ENCODE measurements at regions not wholly inside any gene's neighbourhood (a gene's known extent, or its start where the extent isn't known, plus 50 kb on each side); places are given as distances from the start of the nearest gene placed in this dataset.
A peak's percentile ranks its signal among the peaks of the same experiment; 100 is the strongest.
"Not testable (repeated sequence)": the region's sequence is repeated elsewhere in the genome, so short reads cannot be mapped to it uniquely, and the experiment has no call there.

DNA sequence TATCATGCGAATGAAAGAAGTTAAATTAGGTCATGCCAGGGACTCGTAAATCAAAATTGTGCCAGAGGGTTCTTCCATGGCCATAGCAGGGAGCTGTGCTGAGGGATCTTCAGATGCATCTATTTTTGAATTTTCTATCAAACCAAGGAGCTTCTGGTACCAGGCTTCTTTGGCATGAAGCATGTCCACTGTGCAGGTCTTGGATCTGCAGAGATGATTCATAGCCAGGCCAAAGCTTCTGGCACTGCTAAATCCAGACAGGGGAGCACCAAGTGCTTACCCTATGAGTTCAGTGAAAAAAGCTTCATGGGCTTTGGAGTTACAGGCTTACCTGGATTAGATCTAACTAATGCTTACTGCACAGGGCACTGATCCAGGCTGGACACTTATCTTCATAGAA lies 154.2 kb upstream of the DAB1 start:
- DNase-seq (ENCODE audit: low spot score): no peak

DNA sequence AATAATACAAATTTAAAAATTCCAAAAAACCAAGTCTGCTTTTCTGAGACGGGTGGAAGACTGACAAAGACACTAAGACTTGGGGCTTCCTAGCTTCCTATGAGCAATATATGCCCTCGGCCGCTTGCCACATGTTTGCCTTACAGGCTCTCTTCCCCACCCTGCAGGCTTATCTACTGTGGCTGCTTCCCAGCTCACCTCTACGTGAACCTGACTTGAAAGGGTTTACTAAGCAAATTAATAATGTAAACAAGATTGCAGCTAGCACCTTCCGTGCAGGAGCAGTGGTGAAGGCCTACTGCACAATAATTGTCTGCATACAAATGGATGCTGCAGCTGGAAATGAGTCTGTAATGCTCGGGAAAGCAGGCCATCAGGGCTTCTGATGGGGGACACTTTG lies 152.9 kb upstream of the DAB1 start:
- DNase-seq (ENCODE audit: low spot score): peak; percentile 79

DNA sequence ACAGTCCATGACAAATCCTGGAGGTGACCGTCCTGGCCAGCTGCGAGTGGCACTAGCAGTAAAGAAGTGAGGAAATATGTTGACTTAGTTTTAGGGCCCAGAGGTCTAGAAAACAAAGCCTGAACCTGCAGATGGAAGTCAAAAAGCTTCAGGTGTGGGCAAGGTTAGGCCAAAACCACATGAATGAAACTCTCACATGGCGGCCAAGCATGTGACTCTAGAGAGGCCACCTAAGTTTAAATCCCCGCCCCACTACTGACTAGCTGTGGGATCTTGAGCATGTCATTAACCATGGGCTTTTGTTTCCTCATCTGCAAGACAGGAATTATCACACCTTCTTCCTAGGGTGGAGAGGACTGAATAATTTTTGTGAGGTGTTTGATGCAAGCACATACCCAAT lies 148.2 kb upstream of the DAB1 start:
- DNase-seq (ENCODE audit: low spot score): no peak

DNA sequence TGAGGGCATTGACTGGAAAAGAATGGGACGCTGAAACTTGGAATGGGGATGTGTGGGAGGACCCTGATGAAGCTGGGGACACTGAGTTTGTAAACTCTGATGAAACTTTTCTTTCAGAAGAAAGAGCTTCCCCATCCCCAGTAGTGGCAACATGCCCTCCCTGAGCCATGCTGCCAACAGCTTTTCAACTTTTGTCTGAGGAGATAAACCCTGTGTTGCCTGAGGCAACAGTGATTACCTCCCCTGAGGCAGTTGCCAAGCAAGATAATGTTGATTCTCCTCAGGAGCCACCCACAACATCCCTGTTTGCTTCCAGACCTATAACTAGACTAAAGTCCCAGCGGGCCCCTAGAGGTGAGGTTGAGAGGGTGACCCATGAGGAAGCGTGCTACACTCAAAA lies 134.2 kb upstream of the DAB1 start:
- DNase-seq (ENCODE audit: low spot score): not testable (repeated sequence)

DNA sequence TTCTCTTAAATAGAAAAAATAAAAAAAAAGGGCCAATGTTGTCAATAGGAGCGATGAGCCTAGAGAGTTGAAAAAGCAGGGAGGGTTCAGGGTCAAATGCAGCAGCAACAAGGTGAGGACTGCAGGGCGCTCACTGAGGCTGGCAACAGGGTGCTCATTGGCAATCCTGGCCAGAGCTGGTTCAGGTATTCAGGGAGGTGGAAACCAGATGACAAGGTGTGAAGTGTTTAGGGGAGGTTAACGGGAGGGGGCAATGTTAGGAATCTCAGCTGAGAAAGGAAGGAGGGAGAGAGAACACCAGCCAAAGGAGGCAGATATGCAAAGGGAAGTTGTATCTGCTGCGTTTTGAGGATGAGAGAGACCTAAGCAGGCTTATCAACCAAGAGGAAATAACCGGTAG lies 129.8 kb upstream of the DAB1 start:
- DNase-seq (ENCODE audit: low spot score): no peak

DNA sequence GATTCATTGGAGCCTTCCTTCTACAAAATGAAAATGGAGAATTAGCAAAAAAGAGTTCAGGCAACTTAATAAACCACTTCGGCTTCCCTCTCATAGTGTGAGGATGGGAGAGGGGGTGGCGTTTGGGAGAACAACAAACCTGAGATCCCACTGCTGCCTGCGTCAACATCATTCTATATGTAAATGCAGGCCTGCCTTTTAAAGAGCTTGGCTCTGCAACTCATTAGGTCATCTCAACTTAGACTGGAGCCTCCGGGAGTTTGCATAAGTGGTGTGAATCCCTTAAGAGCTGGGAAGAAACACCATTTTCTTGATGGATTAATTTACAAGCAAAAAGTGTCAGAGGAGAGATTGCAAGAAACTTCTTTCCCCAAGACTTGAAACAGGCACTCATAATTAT lies 127.6 kb upstream of the DAB1 start:
- DNase-seq (ENCODE audit: low spot score): no peak

DNA sequence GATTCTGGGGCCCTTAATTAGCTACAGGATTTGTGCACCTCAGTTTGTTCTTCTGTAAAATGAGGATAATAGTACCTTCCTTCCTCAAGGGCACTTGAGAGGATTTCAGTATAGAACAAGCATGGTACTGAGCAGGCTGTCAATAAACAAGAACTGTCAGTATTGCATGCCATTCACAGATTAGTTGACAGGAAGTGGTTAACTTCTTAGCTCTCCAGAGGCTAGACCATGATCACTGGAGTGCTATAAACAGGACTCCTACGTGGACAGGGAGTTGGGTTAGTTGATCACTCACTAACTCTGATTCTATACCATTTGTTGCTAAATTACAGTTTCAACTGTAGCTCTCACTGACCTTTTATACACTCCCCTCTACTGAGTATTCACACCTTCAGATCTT lies 126.2 kb upstream of the DAB1 start:
- DNase-seq (ENCODE audit: low spot score): no peak

DNA sequence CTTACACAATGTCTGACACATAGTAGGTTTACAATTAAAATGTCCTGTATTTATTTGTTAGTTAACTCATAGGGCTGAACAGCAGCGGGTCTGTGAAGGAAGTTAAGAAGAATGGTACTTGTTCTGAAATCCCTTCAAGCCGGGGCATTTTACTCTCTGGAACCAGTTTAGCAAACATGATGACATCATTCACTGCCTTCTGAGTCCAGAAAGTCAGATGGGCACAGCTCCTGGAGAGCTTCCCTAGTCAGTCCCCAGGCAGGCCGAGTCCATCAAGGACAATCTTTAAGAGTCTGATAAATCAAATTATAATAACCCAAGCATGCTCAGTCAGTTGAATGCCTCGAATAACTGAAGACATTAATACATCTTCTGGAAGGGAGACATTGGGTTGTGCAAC lies 125.4 kb upstream of the DAB1 start:
- no peak for DNase-seq (ENCODE audit: low spot score)

DNA sequence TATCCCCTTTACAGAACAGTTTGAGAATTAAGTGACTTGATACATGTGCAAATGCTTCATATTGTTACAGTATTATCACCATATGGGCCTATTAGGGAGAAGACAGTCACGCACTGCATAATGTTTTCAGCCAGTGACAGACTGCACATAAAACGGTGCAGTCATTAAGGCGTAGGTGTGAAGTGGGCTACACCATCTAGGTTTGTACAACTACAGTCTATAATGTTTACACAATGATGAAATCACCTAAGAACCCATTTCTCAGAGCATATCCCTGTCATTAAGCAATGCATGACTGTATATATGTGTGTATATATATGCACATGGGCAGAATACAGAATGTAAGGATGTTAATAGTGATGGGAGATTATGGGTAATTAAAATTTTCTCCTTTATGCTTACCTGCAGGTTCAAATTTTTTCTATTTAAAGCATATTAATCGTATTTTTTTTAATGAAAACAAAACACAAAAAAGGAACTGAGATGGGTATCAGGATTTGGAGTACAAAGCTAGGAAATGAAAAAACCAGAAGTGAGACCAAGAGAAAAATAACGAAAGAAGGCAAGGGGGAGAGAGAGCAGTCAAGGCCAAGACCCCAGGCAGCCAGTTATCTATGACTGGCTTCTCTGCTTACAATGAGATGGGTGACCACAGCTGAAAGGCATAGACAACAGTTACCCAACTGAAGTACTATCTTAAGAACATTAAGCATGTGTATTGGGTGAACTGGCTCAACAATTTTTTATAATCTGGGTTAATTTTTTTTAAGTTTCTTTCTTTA lies 122.9 kb upstream of the DAB1 start:
- DNase-seq (ENCODE audit: low spot score): no peak

DNA sequence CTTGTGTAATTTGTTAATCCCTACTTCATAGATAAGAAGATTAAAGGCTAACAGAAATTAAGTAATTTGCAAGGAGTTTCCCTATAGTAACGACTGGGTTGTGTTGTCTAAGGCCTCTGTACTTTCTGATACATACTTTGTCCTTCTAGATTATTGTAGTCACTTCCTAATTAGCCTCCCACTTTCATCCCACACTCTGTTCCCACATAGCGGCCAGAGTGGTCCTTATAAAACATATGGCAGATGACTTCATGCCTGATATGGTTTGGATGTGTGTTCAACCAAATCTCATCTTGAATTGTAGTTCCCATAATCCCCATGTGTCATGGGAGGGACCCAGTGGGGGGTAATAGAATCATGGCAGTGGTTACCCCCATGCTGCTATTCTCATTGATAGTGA lies 120.5 kb upstream of the DAB1 start:
- DNase-seq (ENCODE audit: low spot score): no peak

DNA sequence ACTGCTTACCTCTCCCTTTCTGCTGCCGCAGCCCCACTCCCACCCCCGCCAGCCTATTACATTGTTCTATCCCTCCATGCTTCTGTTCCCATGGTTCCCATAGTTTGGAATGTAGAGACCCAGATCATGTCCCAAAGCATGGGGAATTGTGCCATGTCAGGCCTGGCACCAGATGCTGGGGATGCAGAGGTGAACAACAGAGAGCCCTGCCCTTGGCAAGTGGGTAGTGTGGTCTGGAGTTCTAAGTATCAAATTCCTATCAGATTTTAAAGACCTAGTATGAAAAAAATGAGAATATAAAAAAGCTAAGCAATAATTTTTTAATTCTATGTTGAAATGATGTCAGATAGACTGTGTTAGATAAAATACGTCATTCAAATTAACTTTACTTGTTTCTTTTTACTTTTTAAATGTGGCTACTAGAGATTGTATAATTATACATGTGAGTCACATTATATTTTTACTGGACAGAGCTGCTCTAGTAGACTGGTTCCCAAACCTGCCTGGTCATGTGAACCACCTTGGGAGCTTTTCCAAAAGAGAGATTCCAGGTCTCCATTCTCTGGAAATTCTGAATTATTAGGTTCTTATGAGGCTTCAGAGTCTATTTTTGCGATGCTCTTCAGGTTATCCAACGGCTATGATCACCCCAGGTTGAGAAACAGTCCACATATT lies 113.0 kb upstream of the DAB1 start:
- DNase-seq (ENCODE audit: low spot score): no peak

DNA sequence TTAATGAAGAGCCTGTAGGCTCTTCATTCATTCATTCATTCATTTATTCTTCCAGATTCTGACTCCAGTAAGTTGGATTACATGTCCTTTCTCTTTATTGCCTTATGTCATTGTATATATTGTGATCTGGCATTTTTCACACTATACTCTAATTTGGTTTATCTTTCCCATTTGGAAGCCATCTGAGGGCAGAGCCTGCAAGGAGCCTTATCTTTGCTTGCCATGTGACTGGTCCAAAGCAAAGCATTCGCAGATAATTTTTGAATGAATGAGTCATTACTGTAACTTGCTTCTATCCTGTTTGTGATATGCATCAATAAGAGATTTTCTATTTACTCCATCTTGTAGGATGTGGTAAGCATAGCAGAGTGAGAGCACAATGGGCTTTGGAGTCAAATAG lies 108.4 kb upstream of the DAB1 start:
- DNase-seq (ENCODE audit: low spot score): no peak

DNA sequence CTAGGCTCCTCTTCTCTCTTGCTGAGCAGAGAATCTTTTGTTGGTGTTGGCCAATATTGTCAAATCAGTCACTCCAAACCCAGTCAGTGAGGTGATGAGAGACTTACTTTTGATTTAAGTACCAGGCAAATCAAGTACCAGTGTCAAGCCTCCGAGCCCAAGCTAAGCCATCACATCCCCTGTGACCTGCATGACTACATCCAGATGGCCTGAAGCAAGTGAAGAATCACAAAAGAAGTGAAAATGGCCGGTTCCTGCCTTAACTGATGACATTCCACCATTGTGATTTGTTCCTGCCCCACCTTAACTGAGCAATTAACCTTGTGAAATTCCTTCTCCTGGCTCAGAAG lies 107.0 kb upstream of the DAB1 start:
- DNase-seq (ENCODE audit: low spot score): not testable (repeated sequence)

DNA sequence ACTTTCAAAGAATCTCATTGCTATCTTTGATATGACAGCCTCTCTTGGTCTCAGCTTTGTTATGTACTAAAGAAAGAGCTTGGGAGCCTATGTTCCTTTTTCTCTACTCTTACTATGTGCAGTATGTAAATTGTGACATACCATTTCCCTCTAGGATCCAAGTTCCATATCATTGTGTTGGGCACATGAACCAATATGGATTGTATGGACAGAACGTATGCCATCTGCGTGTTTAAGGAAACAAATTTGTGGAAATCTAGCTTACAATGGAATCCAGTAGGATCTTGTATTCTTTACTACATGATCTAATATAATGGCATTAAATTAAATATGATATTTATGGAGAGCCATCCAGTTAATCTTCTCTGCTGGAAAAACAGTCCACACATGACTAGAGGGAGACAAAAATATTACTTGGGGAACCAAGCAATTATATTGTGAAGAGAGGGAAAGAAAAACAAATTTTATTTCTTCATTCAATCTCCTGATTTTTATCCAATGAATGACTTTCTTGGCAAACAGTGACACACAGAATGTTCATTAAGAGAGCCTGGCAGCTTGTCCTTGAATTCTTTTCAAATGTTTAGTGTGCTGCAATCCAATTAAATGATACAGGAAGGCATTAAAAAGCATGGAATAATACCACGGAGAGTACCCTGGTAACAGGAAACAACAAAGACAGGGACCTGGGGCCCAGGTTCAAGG lies 106.5 kb upstream of the DAB1 start:
- DNase-seq (ENCODE audit: low spot score): no peak

DNA sequence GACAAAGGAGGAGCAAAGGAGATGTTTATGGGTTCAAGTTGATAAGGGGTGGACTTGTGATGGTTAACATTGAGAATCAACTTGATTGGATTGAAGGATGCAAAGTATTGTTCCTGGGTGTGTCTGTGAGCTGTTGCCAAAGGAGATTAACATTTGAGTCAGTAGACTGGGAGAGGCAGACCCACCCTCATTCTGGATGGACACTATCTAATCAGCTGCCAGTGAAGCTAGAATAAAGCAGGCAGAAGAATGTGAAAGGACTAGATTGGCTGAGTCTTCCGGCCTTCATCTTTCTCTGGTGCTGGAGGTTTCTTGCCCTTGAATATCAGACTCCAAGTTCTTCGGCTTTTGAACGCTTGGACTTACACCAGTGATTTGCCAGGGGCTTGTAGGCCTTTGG lies 98.7 kb upstream of the DAB1 start:
- no peak for DNase-seq (ENCODE audit: low spot score)

DNA sequence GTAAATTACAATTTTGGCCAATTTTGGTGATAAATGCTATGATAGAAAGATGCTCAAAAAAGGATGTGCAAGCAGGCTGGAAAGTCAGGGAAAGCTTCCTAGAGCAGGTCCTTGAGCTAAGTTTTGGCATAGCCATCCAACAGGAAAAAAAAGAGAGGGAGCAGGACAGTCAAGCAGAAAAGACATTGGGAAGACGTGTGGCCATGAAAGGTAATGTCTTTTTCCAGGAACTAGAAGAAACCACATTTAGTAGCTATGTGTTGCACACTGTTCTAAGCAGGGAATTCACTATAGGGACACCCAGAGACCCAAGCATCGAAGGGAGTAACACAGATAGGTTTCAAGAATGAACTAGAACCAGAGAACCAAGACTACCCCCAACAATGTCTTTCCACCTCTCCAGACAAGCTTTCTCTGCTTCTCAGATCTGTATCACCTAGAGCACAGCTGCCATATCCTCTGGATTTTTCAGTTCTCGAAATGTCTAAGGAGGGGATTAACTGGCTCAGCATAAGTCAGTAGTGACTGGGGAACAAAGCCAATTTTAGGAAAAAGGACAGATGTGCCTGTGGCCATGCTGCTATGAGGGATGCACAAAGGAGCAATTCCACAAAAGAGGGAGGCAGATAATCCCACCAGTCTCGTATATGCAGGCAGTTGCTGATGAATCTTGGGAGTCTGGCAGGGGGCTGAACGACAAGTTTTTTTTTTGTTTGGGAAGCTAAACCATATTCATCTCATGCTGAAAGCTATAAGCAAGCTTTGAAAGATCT lies 97.1 kb upstream of the DAB1 start:
- no peak for DNase-seq (ENCODE audit: low spot score)

DNA sequence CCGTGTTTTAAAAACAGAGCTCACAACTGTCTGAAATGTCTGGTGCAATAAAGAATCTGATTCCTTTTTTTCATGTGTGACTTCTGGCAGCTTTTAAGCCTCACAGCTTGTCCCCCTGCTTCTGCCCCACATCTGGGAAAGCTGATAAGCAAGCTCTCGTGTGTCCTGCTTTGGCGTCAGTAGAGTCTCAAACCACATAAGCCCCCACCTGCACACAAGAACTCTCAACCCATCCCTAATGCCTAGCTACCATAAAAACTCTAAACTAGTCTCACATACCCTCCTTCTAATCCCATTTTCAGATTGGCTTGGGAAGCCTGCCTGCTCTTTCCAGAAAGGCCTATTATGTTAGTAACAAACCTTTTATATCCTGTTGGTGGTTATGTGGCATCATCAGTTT lies 94.6 kb upstream of the DAB1 start:
- DNase-seq (ENCODE audit: low spot score): no peak

DNA sequence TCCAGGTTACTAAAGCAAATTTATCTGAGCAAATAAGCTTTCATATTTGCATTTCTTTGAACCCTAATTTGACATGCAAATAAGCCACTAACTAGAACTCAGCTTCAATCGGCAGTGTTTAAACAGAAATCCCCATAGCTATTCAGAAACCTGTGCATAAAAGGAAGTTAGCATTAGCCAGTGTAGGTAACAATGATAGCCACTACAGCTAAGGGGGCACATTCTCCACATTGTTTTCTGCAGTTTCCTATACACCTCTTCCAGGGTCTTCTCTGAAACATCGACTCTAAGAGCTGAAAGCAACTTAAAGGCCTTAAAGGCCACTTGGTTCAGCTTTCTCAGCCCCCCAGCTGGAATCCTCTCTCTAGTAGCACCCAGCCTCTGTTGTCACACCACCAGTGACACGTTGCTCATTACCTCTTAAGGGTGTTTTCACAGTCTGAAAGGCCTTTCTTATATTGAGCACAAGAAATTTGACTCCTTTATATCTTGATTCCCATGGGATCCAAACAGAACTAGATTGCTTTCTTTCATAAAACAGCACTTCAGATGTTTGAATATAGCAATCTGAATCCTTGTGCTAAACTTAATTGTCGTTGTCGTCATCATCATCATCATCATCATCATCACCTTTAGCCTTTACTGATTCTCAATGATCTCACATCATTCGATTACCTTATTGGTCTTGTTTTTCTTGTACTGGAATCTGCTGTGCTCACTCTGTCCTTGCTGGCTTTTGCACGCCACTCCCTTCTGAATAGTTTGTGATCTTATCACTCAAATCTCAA lies 93.9 kb upstream of the DAB1 start:
- DNase-seq (ENCODE audit: low spot score): no peak

DNA sequence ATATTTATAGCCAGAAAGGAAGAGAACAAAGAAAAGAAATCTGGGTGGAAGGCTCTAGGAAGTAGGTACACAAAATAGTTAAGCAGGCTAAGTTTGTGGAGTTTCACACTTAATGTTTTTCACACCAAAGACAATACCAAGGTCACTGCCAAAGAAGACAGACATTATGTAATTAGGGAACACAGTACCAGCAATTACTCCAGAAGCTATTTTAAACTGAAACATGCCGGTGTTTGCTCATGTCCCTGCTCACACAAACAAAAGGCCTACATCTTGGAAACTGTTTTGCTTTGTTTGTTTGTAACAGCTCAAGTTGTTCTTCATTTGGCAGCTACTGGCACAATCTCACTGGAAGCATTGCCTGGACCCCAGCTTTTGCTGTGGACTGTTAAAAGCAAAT lies 88.5 kb upstream of the DAB1 start:
- DNase-seq (ENCODE audit: low spot score): no peak

DNA sequence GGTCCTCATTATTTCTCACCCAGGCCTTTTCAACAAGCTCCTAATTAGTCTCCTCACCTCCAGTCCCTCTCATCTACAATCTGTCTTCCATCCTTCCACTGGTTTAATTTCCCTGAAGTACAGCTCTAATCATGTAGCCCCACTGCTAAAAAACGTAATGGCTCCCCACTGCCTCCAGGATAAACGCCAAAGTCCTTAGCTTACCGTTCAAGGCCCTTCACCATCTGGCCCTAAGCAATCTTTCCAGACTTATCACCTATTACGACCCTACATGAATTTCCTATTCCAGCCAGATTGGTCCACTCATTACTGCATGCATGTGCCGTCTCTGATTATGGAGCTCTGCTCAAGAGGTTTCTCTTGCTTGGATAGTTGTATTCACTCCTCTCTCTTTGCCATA lies 83.1 kb upstream of the DAB1 start:
- DNase-seq (ENCODE audit: low spot score): no peak

DNA sequence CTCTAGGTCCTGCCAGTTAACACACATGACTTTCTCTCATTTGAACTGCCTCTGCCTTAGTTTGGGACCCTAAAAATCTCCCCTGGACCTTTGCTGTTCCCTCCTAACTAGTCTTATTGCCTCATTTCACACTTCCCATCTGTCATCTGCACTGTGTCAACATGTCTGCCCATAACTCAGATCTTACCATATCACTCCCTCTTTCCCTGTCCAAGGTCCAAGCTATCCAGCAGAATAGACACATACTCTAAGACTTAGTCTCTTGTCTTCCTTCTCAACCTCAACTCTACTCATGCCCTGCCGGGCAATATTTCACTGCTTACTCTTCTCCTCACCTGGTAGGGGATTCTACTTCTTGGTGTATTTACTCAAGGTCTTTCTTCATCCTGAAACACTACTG lies 79.5 kb upstream of the DAB1 start:
- DNase-seq (ENCODE audit: low spot score): no peak

Measured in mucosa of gallbladder (tissue), 1 donor.